ENCODE measurements at regions not wholly inside any gene's neighbourhood (a gene's known extent, or its start where the extent isn't known, plus 50 kb on each side); places are given as distances from the start of the nearest gene placed in this dataset.

DNA sequence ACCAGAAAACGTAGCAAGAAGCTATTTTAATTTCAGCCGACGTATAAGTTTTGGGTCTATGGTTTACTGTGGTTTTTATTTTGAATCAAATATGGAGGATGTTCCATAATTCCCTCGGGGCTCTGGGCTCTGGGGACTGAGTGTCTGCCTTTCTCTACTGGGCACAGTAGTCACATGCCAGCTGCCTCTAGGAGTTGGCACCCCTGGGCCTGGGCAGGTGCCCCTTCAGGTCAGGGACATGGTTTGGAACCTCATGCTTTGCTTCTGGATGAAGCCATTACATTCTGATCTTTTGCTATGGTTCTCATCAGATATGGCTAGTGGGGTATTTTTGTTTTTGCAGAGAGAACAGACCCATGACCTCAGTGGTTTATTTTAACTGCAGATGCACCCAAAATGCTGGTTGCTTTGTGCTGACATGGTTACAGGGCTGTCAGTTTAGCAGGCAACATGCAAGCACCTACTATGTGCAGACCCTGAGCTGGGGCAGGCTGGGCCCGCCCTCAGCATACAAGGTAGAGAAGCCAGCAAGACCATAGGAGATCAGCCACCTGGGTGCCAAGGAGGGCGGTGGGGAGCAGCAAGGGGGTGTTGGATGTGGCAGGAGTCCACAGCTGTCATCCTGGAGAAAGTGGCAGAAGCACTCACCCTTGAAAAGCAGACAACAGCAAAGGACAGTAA, 54.5 kb upstream of the PSD2 start:
- DNase-seq (ENCODE audit: low spot score), result no peak
- in situ Hi-C loops (cut with MboI; ENCODE audit: low pct_unique_long_range_greater_than_20kb, low sequenced_read_pairs, unreplicated experiment), result no loop called here
- TF ChIP-seq CTCF (IDR thresholded peaks at IDR 0.05; ENCODE audit: extremely low read depth, insufficient read depth, missing control alignments), result no peak

DNA sequence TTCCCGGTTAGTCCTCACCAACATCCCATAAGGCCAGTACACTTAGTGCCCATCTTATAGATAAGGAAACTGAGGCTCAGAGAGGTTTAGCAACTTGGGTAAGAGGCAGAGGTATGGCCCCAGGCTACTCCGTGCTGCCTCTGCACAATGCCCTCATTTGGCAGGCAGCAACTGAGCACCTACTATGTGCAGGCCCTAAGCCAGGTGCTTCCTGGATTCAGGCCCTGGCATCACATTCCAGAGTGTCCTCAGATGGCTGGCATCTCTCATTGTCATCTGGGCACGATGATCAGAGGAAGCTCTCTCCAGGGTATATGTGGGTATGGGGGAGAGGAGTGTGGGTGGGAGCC, 53.8 kb upstream of the PSD2 start:
- DNase-seq (ENCODE audit: low spot score), result no peak
- TF ChIP-seq CTCF (IDR thresholded peaks at IDR 0.05; ENCODE audit: extremely low read depth, insufficient read depth, missing control alignments), result no peak
- in situ Hi-C loops (cut with MboI; ENCODE audit: low pct_unique_long_range_greater_than_20kb, low sequenced_read_pairs, unreplicated experiment), result no loop called here

DNA sequence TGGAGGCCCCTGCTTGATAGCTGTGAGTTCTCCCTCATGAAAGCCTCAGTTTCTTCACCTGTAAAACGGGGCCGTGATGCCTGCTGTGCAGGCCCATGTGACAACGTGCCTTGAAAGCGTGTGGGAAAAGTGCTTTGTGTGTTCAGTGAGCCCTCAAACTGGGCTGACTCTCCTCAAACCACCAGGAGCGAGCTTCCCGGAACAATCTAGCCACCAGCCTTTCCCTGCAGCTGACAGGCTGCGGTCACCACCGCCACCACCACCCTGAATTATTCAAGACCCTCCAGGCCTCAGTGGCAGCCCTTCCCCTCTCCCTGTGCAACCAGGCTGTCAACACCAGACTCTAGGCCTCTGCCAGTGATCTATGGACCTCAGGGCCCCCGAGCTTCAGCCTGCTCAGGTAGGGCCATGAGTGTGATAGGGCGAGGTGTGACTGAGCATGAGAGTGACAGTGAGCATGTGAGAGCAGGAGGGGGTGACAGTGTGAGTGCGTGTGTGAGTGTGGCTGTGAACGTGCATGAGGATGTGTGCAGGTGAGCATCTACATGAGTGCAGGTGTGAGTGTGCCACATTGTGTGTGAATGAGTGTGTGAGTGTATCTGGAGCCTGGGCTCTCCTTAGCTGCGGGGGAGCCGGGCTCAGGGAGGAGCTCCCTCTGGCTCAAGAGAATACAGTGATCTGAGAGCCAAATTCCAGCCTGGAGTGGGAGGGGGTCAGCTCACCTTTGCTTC, 53.3 kb upstream of the PSD2 start:
- no peak for TF ChIP-seq CTCF (IDR thresholded peaks at IDR 0.05; ENCODE audit: extremely low read depth, insufficient read depth, missing control alignments)
- DNase-seq (ENCODE audit: low spot score), result no peak

GRCh38 chr5:139743001-139743771, 52.4 kb upstream of the PSD2 start:
- no peak for DNase-seq (ENCODE audit: low spot score)
- no peak for TF ChIP-seq CTCF (IDR thresholded peaks at IDR 0.05; ENCODE audit: extremely low read depth, insufficient read depth, missing control alignments)
- in situ Hi-C loops (cut with MboI; ENCODE audit: low pct_unique_long_range_greater_than_20kb, low sequenced_read_pairs, unreplicated experiment), result no loop called here

More for the DNA sequence above, 53.3 kb upstream of the PSD2 start:
- in situ Hi-C loops (cut with MboI; ENCODE audit: low pct_unique_long_range_greater_than_20kb, low sequenced_read_pairs, unreplicated experiment), result no loop called here

GRCh38 chr5:139743804-139744203, 51.8 kb upstream of the PSD2 start:
- no peak for TF ChIP-seq CTCF (IDR thresholded peaks at IDR 0.05; ENCODE audit: extremely low read depth, insufficient read depth, missing control alignments)
- no peak for DNase-seq (ENCODE audit: low spot score)
- in situ Hi-C loops (cut with MboI; ENCODE audit: low pct_unique_long_range_greater_than_20kb, low sequenced_read_pairs, unreplicated experiment), result no loop called here

- in situ Hi-C loops (cut with MboI; ENCODE audit: low pct_unique_long_range_greater_than_20kb, low sequenced_read_pairs, unreplicated experiment), result no loop called here
- no peak for DNase-seq (ENCODE audit: low spot score)
These were observed 51.0 kb upstream of the PSD2 start for GRCh38 chr5:139744471-139745131.

More at GRCh38 chr5:139744471-139745131, 51.0 kb upstream of the PSD2 start:
- no peak for TF ChIP-seq CTCF (IDR thresholded peaks at IDR 0.05; ENCODE audit: extremely low read depth, insufficient read depth, missing control alignments)
